ENCODE measurements at regions not wholly inside any gene's neighbourhood (a gene's known extent, or its start where the extent isn't known, plus 50 kb on each side); places are given as distances from the start of the nearest gene placed in this dataset.

- Histone ChIP-seq H3K4me3 (ENCODE audit: low read length) (no peak overlapping the region), H3K27ac (ENCODE audit: low read length) (no peak overlapping the region), H3K9ac (ENCODE audit: low read depth, low read length) (no peak overlapping the region), H3K36me3 (ENCODE audit: insufficient read depth, low read depth, low read length) (no peaks in the 10 kb centered on the region), H3K27me3 (ENCODE audit: insufficient read depth, low read length) (no peaks in the 10 kb centered on the region), H3K9me3 (ENCODE audit: insufficient read depth, low read depth, low read length) (no peaks in the 10 kb centered on the region), H3K4me1 (ENCODE audit: insufficient read depth, low read length) (no peaks in the 10 kb centered on the region)
Measured at GRCh38 chr20:4369798-4370124, 120.7 kb upstream of the ADRA1D start.

DNA sequence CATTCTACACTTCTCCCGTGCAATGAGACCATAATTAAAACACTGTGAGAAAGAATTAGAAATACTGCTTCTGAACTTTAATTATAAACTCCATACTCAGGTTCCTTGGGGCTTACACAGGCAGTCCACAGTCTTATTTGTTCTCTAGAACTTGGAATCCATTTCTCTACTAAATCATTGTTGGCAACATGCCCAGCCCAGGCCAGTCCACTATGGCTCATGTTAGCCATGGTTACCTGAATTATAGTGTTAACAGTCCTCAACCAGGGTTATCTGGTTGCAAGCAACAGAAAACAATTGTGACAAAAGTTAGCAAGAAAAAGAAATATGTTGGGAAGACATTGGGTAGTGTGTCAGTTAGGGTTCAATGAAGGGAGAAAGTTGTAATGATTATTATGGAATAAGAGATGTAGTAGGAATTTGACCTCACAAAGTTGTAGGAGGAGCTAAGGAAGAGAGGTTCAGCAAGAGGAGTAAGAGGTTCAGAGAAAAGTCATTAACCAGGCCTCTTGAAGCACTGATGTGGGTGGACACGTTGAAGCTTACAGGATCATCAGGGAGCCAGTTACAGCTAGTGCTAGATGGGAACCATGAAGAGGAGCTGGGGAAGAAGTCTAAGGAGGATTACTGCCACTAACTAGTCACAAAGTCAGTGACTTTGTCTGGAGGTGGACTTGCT is 120.2 kb upstream of the ADRA1D start:
- H3K9me3 ChIP-seq (ENCODE audit: insufficient read depth, low read depth, low read length), result no peaks in the 10 kb centered on the region
- no peaks in the 10 kb centered on the region for H3K36me3 ChIP-seq (ENCODE audit: insufficient read depth, low read depth, low read length)
- no peaks in the 10 kb centered on the region for H3K27me3 ChIP-seq (ENCODE audit: insufficient read depth, low read length)
- no peak overlapping the region for H3K27ac ChIP-seq (ENCODE audit: low read length)
- H3K9ac ChIP-seq (ENCODE audit: low read depth, low read length), result no peak overlapping the region
- no peaks in the 10 kb centered on the region for H3K4me1 ChIP-seq (ENCODE audit: insufficient read depth, low read length)
- H3K4me3 ChIP-seq (ENCODE audit: low read length), result no peak overlapping the region

- no peaks in the 10 kb centered on the region for H3K9me3 ChIP-seq (ENCODE audit: insufficient read depth, low read depth, low read length)
Measured at GRCh38 chr20:4366076-4366475, 117.0 kb upstream of the ADRA1D start.

DNA sequence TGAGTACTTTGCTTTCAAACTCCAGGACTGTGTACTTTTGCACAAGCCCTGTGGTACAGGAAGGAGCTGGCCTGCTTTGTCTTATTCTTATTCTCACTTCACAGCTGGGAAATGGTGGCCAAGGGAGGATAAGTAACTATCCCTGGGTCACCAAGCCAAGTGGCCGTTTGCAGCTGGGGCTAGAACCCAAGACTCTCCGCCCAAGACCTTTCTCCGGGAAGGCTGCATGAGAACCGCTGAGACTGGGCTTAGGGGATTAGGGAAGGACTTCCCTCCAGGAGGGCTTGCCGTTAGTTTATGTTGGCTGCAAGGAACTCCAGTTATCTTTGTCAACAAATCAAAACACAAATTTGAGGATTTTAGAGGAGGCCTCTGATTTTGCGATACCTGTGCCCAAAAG is 109.5 kb upstream of the ADRA1D start:
- no peaks in the 10 kb centered on the region; the same call in 1 of the 2 replicates for H3K27me3 ChIP-seq (ENCODE audit: insufficient read depth, low read length)
- H3K9me3 ChIP-seq (ENCODE audit: insufficient read depth, low read depth, low read length), result no peaks in the 10 kb centered on the region
- H3K4me1 ChIP-seq (ENCODE audit: insufficient read depth, low read length), result no peaks in the 10 kb centered on the region
- H3K36me3 ChIP-seq (ENCODE audit: insufficient read depth, low read depth, low read length), result no peaks in the 10 kb centered on the region
- no peak overlapping the region for H3K4me3 ChIP-seq (ENCODE audit: low read length)
- H3K9ac ChIP-seq (ENCODE audit: low read depth, low read length), result no peak overlapping the region
- H3K27ac ChIP-seq (ENCODE audit: low read length), result no peak overlapping the region

More at GRCh38 chr20:4366076-4366475, 117.0 kb upstream of the ADRA1D start:
- Histone ChIP-seq H3K36me3 (ENCODE audit: insufficient read depth, low read depth, low read length) (no peaks in the 10 kb centered on the region), H3K27ac (ENCODE audit: low read length) (no peak overlapping the region), H3K4me1 (ENCODE audit: insufficient read depth, low read length) (no peaks in the 10 kb centered on the region), H3K4me3 (ENCODE audit: low read length) (no peak overlapping the region), H3K9ac (ENCODE audit: low read depth, low read length) (no peak overlapping the region), H3K27me3 (ENCODE audit: insufficient read depth, low read length) (no peaks in the 10 kb centered on the region)

DNA sequence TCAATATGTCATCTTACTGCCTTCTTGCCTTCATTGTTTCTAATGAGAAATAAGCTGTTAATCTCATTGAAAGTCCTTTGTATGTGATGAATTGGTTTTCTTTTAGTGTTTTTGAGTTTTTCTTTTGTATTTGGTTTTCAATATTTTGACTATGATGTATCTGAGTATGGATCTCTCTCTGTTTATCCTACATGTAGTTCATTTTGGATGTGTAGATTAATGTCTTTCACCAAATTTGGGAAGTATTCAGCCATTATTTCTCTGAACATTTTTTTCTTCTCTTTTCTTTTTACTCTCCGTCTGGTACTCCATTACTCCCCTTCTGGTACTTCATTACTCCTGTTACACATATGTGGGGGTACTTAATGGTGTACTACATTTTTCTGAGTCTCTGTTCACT is 103.3 kb upstream of the ADRA1D start:
- Histone ChIP-seq H3K4me3 (ENCODE audit: low read length) (no peak overlapping the region), H3K9me3 (ENCODE audit: insufficient read depth, low read depth, low read length) (no peaks in the 10 kb centered on the region), H3K4me1 (ENCODE audit: insufficient read depth, low read length) (no peaks in the 10 kb centered on the region), H3K27ac (ENCODE audit: low read length) (no peak overlapping the region), H3K27me3 (ENCODE audit: insufficient read depth, low read length) (no peaks in the 10 kb centered on the region), H3K9ac (ENCODE audit: low read depth, low read length) (no peak overlapping the region), H3K36me3 (ENCODE audit: insufficient read depth, low read depth, low read length) (no peaks in the 10 kb centered on the region)

GRCh38 chr20:4350096-4350495 is 101.0 kb upstream of the ADRA1D start:
- H3K9ac ChIP-seq (ENCODE audit: low read depth, low read length), result no peak overlapping the region

GRCh38 chr20:4344670-4345069 is 95.6 kb upstream of the ADRA1D start:
- Histone ChIP-seq H3K4me3 (ENCODE audit: low read length) (no peak overlapping the region), H3K27ac (ENCODE audit: low read length) (no peak overlapping the region), H3K9me3 (ENCODE audit: insufficient read depth, low read depth, low read length) (no peaks in the 10 kb centered on the region), H3K27me3 (ENCODE audit: insufficient read depth, low read length) (no peaks in the 10 kb centered on the region), H3K4me1 (ENCODE audit: insufficient read depth, low read length) (no peaks in the 10 kb centered on the region), H3K36me3 (ENCODE audit: insufficient read depth, low read depth, low read length) (no peaks in the 10 kb centered on the region), H3K9ac (ENCODE audit: low read depth, low read length) (no peak overlapping the region)

More at GRCh38 chr20:4350096-4350495, 101.0 kb upstream of the ADRA1D start:
- Histone ChIP-seq H3K9me3 (ENCODE audit: insufficient read depth, low read depth, low read length) (no peaks in the 10 kb centered on the region), H3K4me3 (ENCODE audit: low read length) (no peak overlapping the region), H3K4me1 (ENCODE audit: insufficient read depth, low read length) (no peaks in the 10 kb centered on the region), H3K36me3 (ENCODE audit: insufficient read depth, low read depth, low read length) (no peaks in the 10 kb centered on the region), H3K27ac (ENCODE audit: low read length) (no peak overlapping the region), H3K27me3 (ENCODE audit: insufficient read depth, low read length) (no peaks in the 10 kb centered on the region)

GRCh38 chr20:4342609-4343008 is 93.5 kb upstream of the ADRA1D start:
- Histone ChIP-seq H3K4me3 (ENCODE audit: low read length) (no peak overlapping the region), H3K27ac (ENCODE audit: low read length) (no peak overlapping the region), H3K9me3 (ENCODE audit: insufficient read depth, low read depth, low read length) (no peaks in the 10 kb centered on the region), H3K9ac (ENCODE audit: low read depth, low read length) (no peak overlapping the region), H3K36me3 (ENCODE audit: insufficient read depth, low read depth, low read length) (no peaks in the 10 kb centered on the region), H3K27me3 (ENCODE audit: insufficient read depth, low read length) (no peaks in the 10 kb centered on the region), H3K4me1 (ENCODE audit: insufficient read depth, low read length) (no peaks in the 10 kb centered on the region)

GRCh38 chr20:4341804-4342485 is 92.9 kb upstream of the ADRA1D start:
- H3K9ac ChIP-seq (ENCODE audit: low read depth, low read length), result no peak overlapping the region
- no peaks in the 10 kb centered on the region for H3K9me3 ChIP-seq (ENCODE audit: insufficient read depth, low read depth, low read length)
- H3K27ac ChIP-seq (ENCODE audit: low read length), result no peak overlapping the region

DNA sequence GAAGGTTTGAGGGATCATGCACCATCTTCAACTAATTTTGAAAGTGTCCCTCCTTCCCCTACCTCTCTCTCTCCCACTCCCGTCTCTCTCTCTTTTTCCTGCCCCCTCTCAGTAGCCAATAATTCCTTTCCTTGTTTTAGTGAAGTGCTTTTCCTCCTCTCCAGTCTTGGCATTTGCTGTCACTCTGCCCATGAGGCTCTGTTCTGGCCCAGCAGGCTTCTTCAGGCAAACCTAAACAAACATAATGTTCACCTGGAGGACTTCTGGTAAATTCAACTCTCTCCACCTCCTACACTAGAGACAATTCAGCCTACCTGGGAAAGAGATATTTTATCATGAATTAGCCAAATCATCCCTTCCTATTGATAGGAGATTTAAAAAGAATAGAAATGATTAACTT is 86.6 kb upstream of the ADRA1D start:
- no peaks in the 10 kb centered on the region for H3K9me3 ChIP-seq (ENCODE audit: insufficient read depth, low read depth, low read length)
- no peak overlapping the region for H3K4me3 ChIP-seq (ENCODE audit: low read length)
- H3K36me3 ChIP-seq (ENCODE audit: insufficient read depth, low read depth, low read length), result no peaks in the 10 kb centered on the region
- H3K27me3 ChIP-seq (ENCODE audit: insufficient read depth, low read length), result no peaks in the 10 kb centered on the region
- no peak overlapping the region for H3K27ac ChIP-seq (ENCODE audit: low read length)
- no peak overlapping the region for H3K9ac ChIP-seq (ENCODE audit: low read depth, low read length)
- H3K4me1 ChIP-seq (ENCODE audit: insufficient read depth, low read length), result no peaks in the 10 kb centered on the region

More at GRCh38 chr20:4341804-4342485, 92.9 kb upstream of the ADRA1D start:
- H3K4me3 ChIP-seq (ENCODE audit: low read length), result no peak overlapping the region
- no peaks in the 10 kb centered on the region for H3K4me1 ChIP-seq (ENCODE audit: insufficient read depth, low read length)
- H3K27me3 ChIP-seq (ENCODE audit: insufficient read depth, low read length), result no peaks in the 10 kb centered on the region
- no peaks in the 10 kb centered on the region for H3K36me3 ChIP-seq (ENCODE audit: insufficient read depth, low read depth, low read length)

GRCh38 chr20:4332121-4332860 is 83.2 kb upstream of the ADRA1D start:
- H3K9me3 ChIP-seq (ENCODE audit: insufficient read depth, low read depth, low read length), result no peaks in the 10 kb centered on the region
- no peak overlapping the region for H3K27ac ChIP-seq (ENCODE audit: low read length)
- H3K36me3 ChIP-seq (ENCODE audit: insufficient read depth, low read depth, low read length), result no peaks in the 10 kb centered on the region
- no peaks in the 10 kb centered on the region for H3K27me3 ChIP-seq (ENCODE audit: insufficient read depth, low read length)
- no peak overlapping the region for H3K4me3 ChIP-seq (ENCODE audit: low read length)
- no peak overlapping the region for H3K9ac ChIP-seq (ENCODE audit: low read depth, low read length)
- H3K4me1 ChIP-seq (ENCODE audit: insufficient read depth, low read length), result no peaks in the 10 kb centered on the region

DNA sequence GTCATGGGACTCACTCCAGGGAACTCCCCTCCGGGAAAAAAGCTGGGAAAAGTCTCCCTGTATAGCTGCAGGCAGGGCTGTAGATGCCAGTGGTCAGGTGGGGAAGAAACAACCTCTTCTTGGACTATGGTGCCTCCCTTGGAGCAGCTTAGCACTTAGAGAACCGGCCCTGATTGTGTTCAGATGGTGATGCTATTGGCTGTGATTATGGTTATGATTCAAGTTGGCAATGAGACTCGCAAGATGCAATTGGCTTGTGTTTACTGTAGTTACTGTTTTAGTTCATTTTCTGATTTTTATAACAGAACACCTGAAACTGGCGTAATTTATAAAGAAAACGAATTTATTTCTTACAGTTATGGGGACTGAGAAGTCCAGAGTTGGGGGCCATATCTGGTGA is 80.9 kb upstream of the ADRA1D start:
- Histone ChIP-seq H3K9ac (ENCODE audit: low read depth, low read length) (no peak overlapping the region), H3K36me3 (ENCODE audit: insufficient read depth, low read depth, low read length) (no peaks in the 10 kb centered on the region)

More for the DNA sequence above, 80.9 kb upstream of the ADRA1D start:
- no peaks in the 10 kb centered on the region for H3K9me3 ChIP-seq (ENCODE audit: insufficient read depth, low read depth, low read length)
- H3K27ac ChIP-seq (ENCODE audit: low read length), result no peak overlapping the region
- no peaks in the 10 kb centered on the region for H3K27me3 ChIP-seq (ENCODE audit: insufficient read depth, low read length)
- H3K4me3 ChIP-seq (ENCODE audit: low read length), result no peak overlapping the region
- no peaks in the 10 kb centered on the region for H3K4me1 ChIP-seq (ENCODE audit: insufficient read depth, low read length)
